ENCODE measurements at regions not wholly inside any gene's neighbourhood (a gene's known extent, or its start where the extent isn't known, plus 50 kb on each side); places are given as distances from the start of the nearest gene placed in this dataset.
"Not testable (repeated sequence)": the region's sequence is repeated elsewhere in the genome, so short reads cannot be mapped to it uniquely, and the experiment has no call there.

DNA sequence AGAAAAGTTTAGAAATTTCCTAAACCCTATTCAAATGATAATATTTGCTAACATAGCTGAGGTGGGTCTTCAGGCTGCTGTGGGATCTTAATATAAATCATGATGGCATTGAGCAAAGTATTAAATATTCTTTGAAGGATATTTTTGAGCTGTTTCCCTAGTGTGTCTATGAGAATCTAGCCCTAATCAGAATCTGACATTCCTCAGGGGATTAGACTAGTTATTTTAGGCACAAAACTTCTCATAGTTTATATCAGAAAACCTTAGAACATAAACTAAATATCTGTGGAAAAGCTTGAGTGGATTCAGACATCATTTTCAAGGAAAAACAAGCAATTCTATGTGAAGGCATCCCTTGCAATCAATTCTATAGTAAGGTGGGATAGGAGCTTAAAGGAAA is 594.5 kb downstream of the RFPL4B start:
- no peak for DNase-seq

DNA sequence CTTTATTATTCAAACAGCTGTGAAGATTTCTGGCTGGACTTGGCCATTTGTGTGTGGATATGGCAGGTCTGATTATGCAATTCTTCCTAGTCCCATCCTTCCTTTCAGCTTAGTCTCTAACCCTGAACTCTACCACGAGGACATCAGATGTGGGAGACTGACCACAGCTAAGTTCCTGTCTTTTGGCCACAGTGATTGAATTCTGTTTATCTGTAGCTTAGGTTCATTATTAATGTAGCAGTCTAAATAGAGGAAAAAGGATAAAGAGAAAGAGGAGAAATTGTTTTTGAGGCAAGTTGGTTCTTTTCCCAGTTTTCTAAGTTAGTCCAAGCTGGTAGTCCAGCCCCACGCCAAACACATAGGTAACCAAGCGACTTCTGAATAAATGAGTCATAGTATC is 598.9 kb downstream of the RFPL4B start:
- no peak for DNase-seq

- DNase-seq = no peak
These were observed 600.4 kb downstream of the RFPL4B start for GRCh38 chr6:112947507-112947906.

- peak; percentile 42 for DNase-seq
These were observed 604.7 kb downstream of the RFPL4B start for GRCh38 chr6:112951829-112952228.

GRCh38 chr6:112955743-112956142 is 608.6 kb downstream of the RFPL4B start:
- not testable (repeated sequence) for DNase-seq

GRCh38 chr6:112956696-112957535 is 609.8 kb downstream of the RFPL4B start:
- DNase-seq = peak; percentile 69

- DNase-seq = no peak
These were observed 610.4 kb downstream of the RFPL4B start for GRCh38 chr6:112957536-112957916.

DNA sequence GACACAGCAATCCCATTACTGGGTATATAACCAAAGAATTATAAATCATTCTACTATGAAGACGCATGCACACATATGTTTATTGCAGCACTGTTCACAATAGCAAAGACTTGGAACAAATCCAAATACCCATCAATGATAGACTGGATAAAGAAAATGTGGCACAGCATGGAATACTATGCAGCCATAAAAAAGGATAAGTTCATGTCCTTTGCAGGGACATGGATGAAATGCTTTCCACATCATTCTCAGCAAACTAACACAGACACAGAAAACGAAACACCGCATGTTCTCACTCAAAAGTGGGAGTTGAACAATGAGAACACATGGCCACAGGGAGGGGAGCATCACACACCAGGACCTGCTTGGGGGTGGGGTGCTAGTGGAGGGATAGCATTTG is 613.0 kb downstream of the RFPL4B start:
- DNase-seq = not testable (repeated sequence)

- DNase-seq = no peak
These were observed 620.8 kb downstream of the RFPL4B start for GRCh38 chr6:112967974-112968373.

- no peak for DNase-seq
These were observed 624.5 kb downstream of the RFPL4B start for GRCh38 chr6:112971651-112972050.

DNA sequence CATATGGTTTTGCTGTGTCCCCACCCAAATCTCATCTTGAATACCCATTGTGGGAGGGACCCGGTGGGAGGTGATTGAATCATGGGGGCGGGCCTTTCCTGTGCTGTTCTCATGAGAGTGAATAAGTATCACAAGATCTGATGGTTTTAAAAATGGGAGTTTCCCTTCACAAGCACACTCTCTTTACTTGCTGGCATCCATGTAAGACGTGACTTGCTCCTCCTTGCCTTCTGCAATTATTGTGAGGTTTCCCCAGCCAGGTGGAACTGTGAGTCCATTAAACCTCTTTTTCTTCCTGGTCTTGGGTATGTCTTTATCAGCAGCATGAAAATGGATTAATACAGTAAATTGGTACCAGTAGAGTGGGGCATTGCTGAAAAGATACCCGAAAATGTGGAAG is 627.8 kb downstream of the RFPL4B start:
- not testable (repeated sequence) for DNase-seq

DNA sequence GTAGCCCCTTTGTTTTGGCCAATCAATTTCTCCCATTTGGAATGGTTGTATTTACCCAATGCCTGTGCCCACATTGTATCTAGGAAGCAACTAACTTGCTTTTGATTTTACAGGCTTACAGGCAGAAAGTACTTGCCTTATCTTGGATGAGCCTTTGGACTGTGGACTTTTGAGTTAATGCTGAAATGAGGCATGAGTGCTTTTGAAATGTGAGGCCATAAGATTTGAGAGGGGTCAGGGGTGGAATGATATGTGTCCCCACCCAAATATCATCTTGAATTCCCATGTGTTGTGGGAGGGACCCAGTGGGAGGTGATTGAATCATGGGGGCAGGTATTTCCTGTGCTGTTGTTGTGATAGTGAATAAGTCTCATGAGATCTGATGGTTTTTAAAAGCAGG is 629.4 kb downstream of the RFPL4B start:
- not testable (repeated sequence) for DNase-seq

GRCh38 chr6:112979830-112980229 is 632.7 kb downstream of the RFPL4B start:
- no peak for DNase-seq

GRCh38 chr6:112980676-112981075 is 633.5 kb downstream of the RFPL4B start:
- no peak for DNase-seq

DNA sequence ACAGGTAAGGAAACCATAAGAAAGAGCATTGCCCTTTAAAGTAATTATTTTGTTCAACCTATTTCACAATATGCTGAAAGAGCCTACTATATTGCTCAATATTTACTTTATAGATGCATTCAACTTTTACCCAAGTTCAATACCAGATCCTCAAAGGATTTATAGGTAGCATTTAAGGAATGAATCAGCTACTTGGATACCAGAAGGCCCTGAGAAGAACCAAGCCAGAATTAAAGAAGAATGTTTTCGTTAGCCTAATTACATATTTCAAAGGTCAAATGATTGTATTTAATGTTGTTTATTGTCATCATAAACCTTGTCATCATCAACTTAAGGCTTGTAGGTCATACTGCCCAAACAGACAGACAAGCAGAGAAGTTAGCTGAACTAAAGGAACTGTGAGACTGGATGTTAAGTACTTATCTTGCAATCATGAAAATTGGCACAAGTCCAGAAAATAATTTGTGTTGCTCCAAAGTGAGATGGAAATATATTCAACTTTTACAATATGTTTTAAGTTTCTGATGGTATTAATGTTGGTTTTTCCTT is 636.7 kb downstream of the RFPL4B start:
- DNase-seq = no peak

DNA sequence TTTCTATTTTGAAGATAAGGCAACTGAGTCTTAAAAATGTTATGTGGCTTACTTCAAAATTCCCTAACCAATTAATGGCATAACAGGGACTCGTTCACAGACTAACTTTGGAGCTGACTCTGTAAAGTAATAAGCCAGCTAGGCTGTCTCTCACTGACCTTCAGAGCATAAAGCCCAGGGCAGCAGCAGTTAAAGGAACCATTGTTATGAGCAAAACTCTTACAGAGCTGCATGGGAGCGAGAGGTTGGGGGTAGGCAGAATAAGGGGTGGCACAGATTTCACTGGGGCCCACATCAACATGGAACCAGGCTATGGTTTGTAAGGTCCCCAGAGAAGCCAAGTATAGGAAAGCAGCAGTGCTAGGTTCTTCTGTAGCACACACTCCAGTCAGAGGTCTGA is 637.8 kb downstream of the RFPL4B start:
- no peak for DNase-seq

DNA sequence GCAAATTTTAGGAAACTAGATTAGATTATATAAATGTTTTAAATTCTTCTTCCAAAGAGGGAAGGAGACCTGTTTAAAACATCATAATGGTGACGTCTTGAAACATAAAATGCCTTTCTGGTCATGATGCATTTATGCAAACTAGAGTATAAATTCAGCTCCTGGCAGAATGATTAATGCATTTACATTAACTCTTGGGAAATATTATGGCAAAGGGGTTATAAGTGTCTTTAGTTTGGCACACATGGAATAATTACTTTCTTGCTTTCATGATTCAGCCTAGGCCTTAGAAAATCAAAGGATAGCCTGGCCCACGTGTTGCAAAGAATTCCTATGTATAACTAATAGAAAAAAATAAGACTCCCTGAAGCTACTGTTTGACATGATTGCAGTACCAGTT is 639.2 kb downstream of the RFPL4B start:
- DNase-seq = no peak

DNA sequence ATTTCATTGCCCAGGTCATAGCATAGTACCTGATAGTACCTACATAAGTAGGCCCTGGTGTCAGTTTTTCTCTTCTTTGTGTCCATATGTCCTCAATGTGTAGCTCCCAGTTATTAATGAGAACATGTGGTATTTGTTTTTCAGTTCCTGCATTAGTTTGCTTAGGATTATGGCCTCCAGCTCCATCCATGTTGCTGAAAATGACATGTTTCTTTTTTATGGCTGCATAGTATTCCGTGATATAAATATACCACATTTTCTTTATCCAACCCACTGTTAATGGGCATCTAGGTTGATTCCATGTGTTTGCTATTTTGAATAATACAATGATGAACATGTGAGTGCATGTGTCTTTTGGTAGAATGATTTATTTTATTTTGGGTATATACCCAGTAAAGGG is 641.6 kb downstream of the RFPL4B start:
- no peak for DNase-seq

GRCh38 chr6:112990971-112991370 is 643.8 kb downstream of the RFPL4B start:
- no peak for DNase-seq

- no peak for DNase-seq
These were observed 644.8 kb downstream of the RFPL4B start for GRCh38 chr6:112991912-112992311.

- DNase-seq = peak; percentile 68
These were observed 650.4 kb downstream of the RFPL4B start for GRCh38 chr6:112997421-112998085.

DNA sequence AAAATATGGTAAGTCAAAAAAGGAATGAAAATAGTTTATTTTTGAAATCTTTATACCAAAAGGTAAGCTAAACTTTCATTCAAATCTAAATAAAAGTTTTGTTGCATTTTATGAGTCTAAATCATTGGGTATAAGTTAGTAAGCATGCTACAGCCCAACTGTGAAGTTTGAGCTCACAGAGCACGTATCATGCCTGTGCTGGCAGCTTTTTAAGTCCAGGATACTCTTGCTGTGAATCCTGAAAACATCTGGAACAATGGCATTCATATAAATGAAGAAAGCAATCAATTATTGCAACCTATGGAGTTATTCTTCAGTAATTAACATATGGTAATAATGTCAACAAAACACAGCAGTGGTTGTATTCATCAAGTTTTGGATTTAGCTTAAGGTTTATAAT is 656.9 kb downstream of the RFPL4B start:
- no peak for DNase-seq

DNA sequence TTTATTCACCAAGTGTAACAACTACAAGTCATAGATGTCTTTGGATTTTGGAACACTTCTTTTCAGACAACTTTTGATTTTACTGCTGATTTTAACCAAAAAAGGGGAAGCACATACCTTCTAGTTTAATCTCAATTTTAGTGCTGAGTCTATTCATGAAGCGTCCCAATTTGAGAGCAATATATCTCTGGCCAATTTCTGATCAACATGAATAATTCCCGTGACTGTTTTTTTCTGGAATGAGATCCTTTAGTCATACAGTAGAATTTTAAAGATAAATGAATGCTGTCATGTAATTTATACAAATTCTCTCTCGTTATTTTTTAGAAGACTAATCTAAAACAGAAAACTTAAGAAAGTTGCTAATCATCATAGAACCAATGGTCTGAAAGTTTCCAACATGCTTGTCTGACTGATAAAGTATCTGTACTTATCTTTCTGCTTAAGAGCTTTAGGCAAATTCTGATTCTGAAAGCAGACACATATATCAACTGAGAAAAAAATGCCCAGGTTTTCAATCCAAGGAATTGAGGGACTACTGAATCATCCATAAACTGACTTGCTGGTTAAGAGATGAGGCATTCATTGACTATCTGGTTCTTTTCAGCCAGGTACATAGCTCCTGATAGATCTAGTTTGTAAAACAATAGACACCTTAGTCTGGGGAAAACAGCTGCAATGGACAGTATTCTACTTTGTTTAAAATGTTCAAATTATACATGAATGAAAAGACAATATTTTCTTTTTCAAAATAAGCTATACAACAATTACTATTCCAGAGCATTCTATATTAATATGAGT is 657.5 kb downstream of the RFPL4B start:
- DNase-seq = no peak

Measured in NCI-H446 treated with DMSO at 0.1 percent for 48 hours (cell line).